WI38 (cell line): ENCODE measurements at regions not wholly inside any gene's neighbourhood (a gene's known extent, or its start where the extent isn't known, plus 50 kb on each side); places are given as distances from the start of the nearest gene placed in this dataset.

Experiments
- H3K4me3 ChIP-seq: 2 replicates; pipeline ENCODE4 v1.5.1; 2011; ENCODE audit warnings: low read depth, mild to moderate bottlenecking, control low read depth, low read length
- TF ChIP-seq, protein P1 (sequence below): IDR thresholded peaks from 2 replicates; pipeline ENCODE4 v1.5.1; 2012; ENCODE audit warnings: low read depth, mild to moderate bottlenecking, control low read depth, low read length

GRCh38 chr12:107437954-107438353 is 247.6 kb upstream of the PWP1 start:
- no peak overlapping the region for H3K4me3 ChIP-seq
- TF ChIP-seq, protein P1, sequence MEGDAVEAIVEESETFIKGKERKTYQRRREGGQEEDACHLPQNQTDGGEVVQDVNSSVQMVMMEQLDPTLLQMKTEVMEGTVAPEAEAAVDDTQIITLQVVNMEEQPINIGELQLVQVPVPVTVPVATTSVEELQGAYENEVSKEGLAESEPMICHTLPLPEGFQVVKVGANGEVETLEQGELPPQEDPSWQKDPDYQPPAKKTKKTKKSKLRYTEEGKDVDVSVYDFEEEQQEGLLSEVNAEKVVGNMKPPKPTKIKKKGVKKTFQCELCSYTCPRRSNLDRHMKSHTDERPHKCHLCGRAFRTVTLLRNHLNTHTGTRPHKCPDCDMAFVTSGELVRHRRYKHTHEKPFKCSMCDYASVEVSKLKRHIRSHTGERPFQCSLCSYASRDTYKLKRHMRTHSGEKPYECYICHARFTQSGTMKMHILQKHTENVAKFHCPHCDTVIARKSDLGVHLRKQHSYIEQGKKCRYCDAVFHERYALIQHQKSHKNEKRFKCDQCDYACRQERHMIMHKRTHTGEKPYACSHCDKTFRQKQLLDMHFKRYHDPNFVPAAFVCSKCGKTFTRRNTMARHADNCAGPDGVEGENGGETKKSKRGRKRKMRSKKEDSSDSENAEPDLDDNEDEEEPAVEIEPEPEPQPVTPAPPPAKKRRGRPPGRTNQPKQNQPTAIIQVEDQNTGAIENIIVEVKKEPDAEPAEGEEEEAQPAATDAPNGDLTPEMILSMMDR: no peak

- H3K4me3 ChIP-seq: no peak overlapping the region
- TF ChIP-seq, protein P1: no peak
Observed at GRCh38 chr12:107439026-107439738, 246.4 kb upstream of the PWP1 start.

- no peak overlapping the region for H3K4me3 ChIP-seq
- TF ChIP-seq, protein P1: no peak
Observed at GRCh38 chr12:107440606-107441005, 245.0 kb upstream of the PWP1 start.

- TF ChIP-seq, protein P1: no peak
- H3K4me3 ChIP-seq: peak overlapping the region; percentile 30; the same call in 1 of the 2 replicates
Observed at GRCh38 chr12:107441665-107442300, 243.8 kb upstream of the PWP1 start.

GRCh38 chr12:107442326-107442987 is 243.1 kb upstream of the PWP1 start:
- TF ChIP-seq, protein P1: no peak
- peak overlapping the region; percentile 30; the same call in 1 of the 2 replicates for H3K4me3 ChIP-seq

GRCh38 chr12:107443320-107444090 is 242.1 kb upstream of the PWP1 start:
- TF ChIP-seq, protein P1: no peak
- H3K4me3 ChIP-seq: no peak overlapping the region
